HepG2 (cell line): ENCODE measurements at regions not wholly inside any gene's neighbourhood (a gene's known extent, or its start where the extent isn't known, plus 50 kb on each side); places are given as distances from the start of the nearest gene placed in this dataset.

Source experiments
- ATAC-seq: fragments of 200-7000 bp; cut with Tn5 transposase; 3 replicates; pipeline ENCODE4 v1.9.1; 2020; ENCODE audit warnings: mild to moderate bottlenecking, moderate library complexity
- BruUV-seq: library from RNA; stranded (reverse); fragments of 400-500 nt; replicated peaks from 2 replicates; lab custom pipeline; 2021; lab: Mats Ljungman, UMichigan
- CTCF ChIA-PET: fragments of 300-600 bp; formaldehyde crosslinking; extraction: SDS; loops from one replicate; lab custom pipeline; 2021; ENCODE audit warnings: low total read pairs, inconsistent platforms, low intra/inter-chr PET ratio; lab: Yijun Ruan, JAX
- POLR2A ChIA-PET: fragments of 350-600 bp; sonication (Branson Sonifier 250); formaldehyde crosslinking; loops from one replicate; lab custom pipeline; 2020; ENCODE audit warnings: antibody characterized with exemption, inconsistent platforms; lab: Yijun Ruan, JAX
- DNase-seq: peaks from one replicate; pipeline ENCODE4 v3.0.0-alpha.2; 2015; ENCODE audit warnings: low spot score
- FAIRE-seq: peaks from 3 replicates; lab custom pipeline; 2011; peaks lifted over from hg19 to GRCh38; lab: Jason Lieb, UNC
- H2AFZ ChIP-seq: one replicate; pipeline ENCODE4 v1.6.1; 2011; ENCODE audit warnings: low read length, inconsistent platforms
- H3K27ac ChIP-seq: fragments of 300-600 bp; 3 replicates; pipeline ENCODE4 v1.8.0; 2011; ENCODE audit warnings: mixed run types, mild to moderate bottlenecking, mixed read lengths, low read length, inconsistent platforms; ENCODE audit not compliant: insufficient read depth; ENCODE audit errors: extremely low read length
- H3K27me3 ChIP-seq, 2 experiments: fragments of 200-600 bp in 1 of 2; 2 replicates in 1 of 2; 3 replicates in 1 of 2; pipeline versions ENCODE4 v1.6.0 to v1.8.0; 2011; ENCODE audit warnings: low read length in 2 of 2, mild to moderate bottlenecking in 2 of 2, moderate library complexity in 2 of 2, inconsistent platforms in 1 of 2; ENCODE audit not compliant: insufficient read depth in 2 of 2, control insufficient read depth in 1 of 2
- H3K36me3 ChIP-seq, 2 experiments: fragments of 200-600 bp in 1 of 2; replicated peaks in 1 of 2; 2 replicates in 1 of 2; 3 replicates in 1 of 2; pipeline versions ENCODE4 v1.5.1 to v1.8.0; 2011; ENCODE audit warnings: low read length in 2 of 2, inconsistent platforms in 1 of 2; ENCODE audit not compliant: insufficient read depth in 2 of 2, control insufficient read depth in 1 of 2
- H3K4me1 ChIP-seq: 2 replicates; pipeline ENCODE4 v1.5.1; 2012; ENCODE audit warnings: low read length, inconsistent platforms; ENCODE audit not compliant: insufficient read depth
- H3K4me2 ChIP-seq: 2 replicates; pipeline ENCODE4 v1.6.0; 2011; ENCODE audit warnings: low read depth, low read length, inconsistent platforms
- H3K4me3 ChIP-seq, 3 experiments: fragments of 200-600 bp in 1 of 3; sonication (generic), shearing (Covaris generic) in 1 of 3; replicated peaks in 1 of 3; 2 replicates each; pipeline ENCODE4 v1.5.1; 2011 to 2016; ENCODE audit warnings: low read length in 3 of 3, inconsistent platforms in 2 of 3, low read depth in 2 of 3, mild to moderate bottlenecking in 2 of 3, control low read depth in 1 of 3, mixed read lengths in 1 of 3; ENCODE audit not compliant: insufficient read depth in 1 of 3
- H3K79me2 ChIP-seq: one replicate; pipeline ENCODE4 v1.6.1; 2011; ENCODE audit warnings: low read length, inconsistent platforms; ENCODE audit not compliant: insufficient read depth
- H3K9ac ChIP-seq: 2 replicates; pipeline ENCODE4 v1.6.0; 2011; ENCODE audit warnings: mild to moderate bottlenecking, low read depth, low read length, inconsistent platforms; ENCODE audit not compliant: insufficient read depth
- H3K9me3 ChIP-seq: 2 replicates; pipeline ENCODE4 v1.5.1; 2012; ENCODE audit warnings: mild to moderate bottlenecking, low read length
- H4K20me1 ChIP-seq: 2 replicates; pipeline ENCODE4 v1.6.0; 2011; ENCODE audit warnings: inconsistent platforms, mild to moderate bottlenecking, low read length, moderate library complexity; ENCODE audit not compliant: insufficient read depth
- NPAS2 ChIP-seq: sonication (generic); formaldehyde crosslinking; IDR thresholded peaks from 2 replicates; pipeline ENCODE4 v1.8.0; 2022; ENCODE audit warnings: mild to moderate bottlenecking, missing genetic modification reagents, borderline replicate concordance
- SRSF4 ChIP-seq: fragments of 200-400 bp; formaldehyde crosslinking; IDR thresholded peaks from one replicate; pipeline ENCODE4 v1.6.1; 2018; ENCODE audit warnings: mild to moderate bottlenecking, low read depth, low read length, moderate library complexity; ENCODE audit not compliant: poor library complexity, severe bottlenecking
- ZBTB7B ChIP-seq: sonication (generic); formaldehyde crosslinking; IDR thresholded peaks from 2 replicates; pipeline ENCODE4 v1.4.0; 2020; ENCODE audit warnings: missing genetic modification reagents
- ZNF552 ChIP-seq: sonication (generic); formaldehyde crosslinking; IDR thresholded peaks from 2 replicates; pipeline ENCODE4 v1.9.0; 2022; ENCODE audit warnings: missing genetic modification reagents, mild to moderate bottlenecking, borderline replicate concordance
- ZNF773 ChIP-seq: sonication (generic); formaldehyde crosslinking; IDR thresholded peaks from 2 replicates; pipeline ENCODE4 v1.4.0; 2020; ENCODE audit warnings: missing genetic modification reagents, borderline replicate concordance
- WGBS: methylation state at CpG from one replicate; pipeline ENCODE4 v1.1.6; 2017; ENCODE audit warnings: low lambda C conversion rate; 5-methylcytosine and 5-hydroxymethylcytosine counted together
- in situ Hi-C: cut with HindIII; loops from 2 replicates; pipeline ENCODE4 v1.10.0; 2017; ENCODE audit warnings: low pct_unique_long_range_greater_than_20kb; ENCODE audit not compliant: extremely low pct_ligation_motif_present
- intact Hi-C: fragments of 100-400 bp; cut with micrococcal nuclease; formaldehyde crosslinking; loops from one replicate; pipeline ENCODE4 v1.10.0; 2022; ENCODE audit not compliant: unreplicated experiment

DNA sequence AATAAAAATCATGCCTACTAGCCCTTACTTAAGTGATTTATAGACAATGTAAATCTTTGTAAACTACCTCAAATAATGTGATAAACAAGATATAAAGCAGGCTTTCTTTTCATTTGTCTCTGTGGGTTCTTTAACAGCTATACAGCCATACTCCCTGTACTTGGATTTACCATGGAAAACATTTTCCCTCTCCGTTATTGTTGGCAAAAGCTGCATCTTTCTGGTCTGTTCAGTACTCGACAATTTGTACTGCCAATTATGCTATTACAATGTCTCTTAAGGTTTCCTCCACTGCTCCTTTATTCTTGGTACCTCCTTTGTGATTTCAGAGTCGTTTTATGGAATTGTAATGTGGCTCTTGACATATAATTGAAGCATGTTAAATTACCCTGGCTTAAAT, 426.3 kb upstream of the PKDCC start:
- FAIRE-seq (no peak), DNase-seq (no peak), ATAC-seq (no peak)
- ChIA-PET POLR2A (no interaction called here), CTCF (no interaction called here)
- no peaks in the 10 kb centered on the region for H4K20me1 ChIP-seq
- 2% methylated on average over 3 of the region's 3 CpGs for WGBS
- H3K4me3 ChIP-seq: no peak overlapping the region
- H3K4me2 ChIP-seq: no peak overlapping the region
- no peaks in the 10 kb centered on the region for H3K4me1 ChIP-seq
- H3K9me3 ChIP-seq: no peaks in the 10 kb centered on the region
- intact Hi-C loops (no loop called here), in situ Hi-C loops (no loop called here)
- no TSS peak for BruUV-seq
- H3K79me2 ChIP-seq: no peaks in the 10 kb centered on the region
- H2AFZ ChIP-seq: no peak overlapping the region
- no peaks in the 10 kb centered on the region for H3K27me3 ChIP-seq
- no peak overlapping the region for H3K9ac ChIP-seq
- H3K36me3 ChIP-seq: no peaks in the 10 kb centered on the region
- H3K27ac ChIP-seq: no peak overlapping the region
- TF ChIP-seq NPAS2 (no peak), SRSF4 (no peak)

DNA sequence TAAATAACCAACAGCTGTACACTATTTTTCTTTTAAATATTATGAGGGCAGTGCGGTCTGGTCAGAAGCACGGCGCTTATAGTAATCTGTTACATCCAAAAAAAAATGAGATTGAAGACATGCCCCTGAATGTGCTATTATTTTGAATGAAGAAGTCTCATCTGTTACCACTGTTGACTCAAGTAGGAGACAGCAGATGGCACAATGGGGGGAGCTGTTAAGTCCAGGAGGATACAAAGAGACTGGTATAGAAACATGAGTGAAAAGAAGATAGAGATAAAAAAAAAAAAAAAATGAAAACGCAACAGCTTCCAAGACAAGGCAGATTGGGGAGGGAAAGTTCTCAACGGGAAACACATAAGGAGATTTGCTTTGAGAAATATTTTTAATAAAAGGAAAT, 425.5 kb upstream of the PKDCC start:
- no peak for DNase-seq
- Histone ChIP-seq H3K9me3 (no peaks in the 10 kb centered on the region), H3K4me3 (no peak overlapping the region), H3K4me2 (no peak overlapping the region), H3K4me1 (no peaks in the 10 kb centered on the region), H2AFZ (no peak overlapping the region), H3K36me3 (no peaks in the 10 kb centered on the region), H3K27ac (no peak overlapping the region), H3K27me3 (no peaks in the 10 kb centered on the region), H4K20me1 (no peaks in the 10 kb centered on the region), H3K9ac (no peak overlapping the region), H3K79me2 (no peaks in the 10 kb centered on the region)
- ChIA-PET POLR2A (no interaction called here), CTCF (no interaction called here)
- BruUV-seq: no TSS peak
- in situ Hi-C loops (no loop called here), intact Hi-C loops (no loop called here)
- WGBS: 29% methylated on average over 5 of the region's 5 CpGs
- no peak for ATAC-seq
- FAIRE-seq: no peak
- no peak for TF ChIP-seq ZNF773 (CRISPR knock-in tag)
- no peak for TF ChIP-seq ZNF552 (CRISPR knock-in tag)
- no peak for TF ChIP-seq ZBTB7B (CRISPR knock-in tag)
